Mucosa of descending colon (tissue), 3 donors: ENCODE measurements at regions not wholly inside any gene's neighbourhood (a gene's known extent, or its start where the extent isn't known, plus 50 kb on each side); places are given as distances from the start of the nearest gene placed in this dataset.

Experiments
- ATAC-seq: fragments of 200-7000 bp; cut with Tn5 transposase; one replicate; pipeline ENCODE4 v1.9.1; 2020; ENCODE audit warnings: mild to moderate bottlenecking, moderate library complexity
- DNase-seq, 3 donors: peaks; one replicate each; pipeline ENCODE4 v3.0.0-alpha.2; 2020
- H3K36me3 ChIP-seq: fragments of 200-600 bp; one replicate; pipeline ENCODE4 v1.8.0; 2021; ENCODE audit warnings: low read depth, mild to moderate bottlenecking
- H3K4me1 ChIP-seq: fragments of 200-600 bp; one replicate; pipeline ENCODE4 v1.8.0; 2021; ENCODE audit warnings: low read depth, mild to moderate bottlenecking
- H3K4me3 ChIP-seq: fragments of 200-600 bp; one replicate; pipeline ENCODE4 v1.8.0; 2021; ENCODE audit warnings: mild to moderate bottlenecking
- H3K9me3 ChIP-seq: fragments of 200-600 bp; one replicate; pipeline ENCODE4 v1.8.0; 2021; ENCODE audit warnings: mild to moderate bottlenecking
- CTCF ChIP-seq: fragments of 200-600 bp; IDR thresholded peaks from one replicate; pipeline ENCODE4 v1.8.0; 2022; ENCODE audit warnings: antibody characterized with exemption, mild to moderate bottlenecking
- intact Hi-C, 2 donors: fragments of 100-400 bp; cut with DNase I in 1 of 2; cut with micrococcal nuclease in 1 of 2; formaldehyde crosslinking; loops; one replicate each; pipeline versions ENCODE4 v1.11.0 to v1.11.1; 2022; cut with DNase I, micrococcal nuclease
- donor health status: DM: no; HTN: no; CAD: no; lungs with moderate emphysema.
- donor health status: DM: no; HTN: no; CAD: no.
- donor health status: DM: no; HTN: yes; CAD: no.

DNA sequence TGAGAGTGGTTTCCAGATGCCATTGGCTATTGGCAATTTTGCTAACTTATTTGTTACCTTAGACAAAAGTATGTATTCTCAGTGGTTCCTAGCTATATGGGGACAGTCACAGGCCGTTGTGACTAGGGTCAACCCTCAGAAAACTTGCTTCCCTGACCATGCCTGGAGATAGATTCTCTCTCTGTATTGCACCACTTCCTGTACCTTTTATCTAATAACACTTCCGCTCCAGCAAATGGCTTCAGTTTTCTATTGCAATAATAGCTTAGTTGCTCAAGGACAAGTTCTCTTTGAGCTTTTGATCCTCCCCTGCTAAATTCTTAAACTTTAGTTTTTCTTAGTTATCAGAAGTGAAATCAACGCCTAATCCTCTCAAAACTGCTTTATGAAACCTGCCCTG lies 338.0 kb downstream of the RMST start:
- Histone ChIP-seq H3K4me1 (no peaks in the 10 kb centered on the region), H3K9me3 (peaks cover 14% of the 10 kb centered on the region), H3K4me3 (no peak overlapping the region), H3K36me3 (no peaks in the 10 kb centered on the region)
- ATAC-seq (no peak), DNase-seq (no peak)
- TF ChIP-seq CTCF = no peak
- intact Hi-C loops = no loop called here

GRCh38 chr12:97801471-97802059 lies 339.0 kb downstream of the RMST start:
- ATAC-seq (no peak), DNase-seq (no peak)
- Histone ChIP-seq H3K4me3 (no peak overlapping the region), H3K9me3 (peaks cover 9% of the 10 kb centered on the region), H3K4me1 (no peaks in the 10 kb centered on the region), H3K36me3 (no peaks in the 10 kb centered on the region)
- no peak for TF ChIP-seq CTCF
- intact Hi-C loops = no loop called here

- DNase-seq = no peak
- TF ChIP-seq CTCF = no peak
- no peak for ATAC-seq
- Histone ChIP-seq H3K9me3 (peaks cover 11% of the 10 kb centered on the region), H3K36me3 (no peaks in the 10 kb centered on the region), H3K4me1 (no peaks in the 10 kb centered on the region), H3K4me3 (no peak overlapping the region)
- intact Hi-C loops = no loop called here
Measured at GRCh38 chr12:97805146-97805545, 342.5 kb downstream of the RMST start.

- no peaks in the 10 kb centered on the region for H3K9me3 ChIP-seq
- no peak for ATAC-seq
- no peaks in the 10 kb centered on the region for H3K36me3 ChIP-seq
- no peak overlapping the region for H3K4me3 ChIP-seq
- H3K4me1 ChIP-seq = no peaks in the 10 kb centered on the region
- no peak for TF ChIP-seq CTCF
- DNase-seq = no peak
- intact Hi-C loops = no loop called here
Measured at GRCh38 chr12:97813301-97813700, 350.7 kb downstream of the RMST start.

- peaks cover 16% of the 10 kb centered on the region for H3K9me3 ChIP-seq
- no peak for ATAC-seq
- H3K36me3 ChIP-seq = no peaks in the 10 kb centered on the region
- intact Hi-C loops = no loop called here
- no peak overlapping the region for H3K4me3 ChIP-seq
- DNase-seq = no peak
- TF ChIP-seq CTCF = no peak
- H3K4me1 ChIP-seq = no peaks in the 10 kb centered on the region
Measured at GRCh38 chr12:97821806-97822205, 359.2 kb downstream of the RMST start.

- H3K9me3 ChIP-seq = peaks cover 7% of the 10 kb centered on the region
- TF ChIP-seq CTCF = no peak
- ATAC-seq (no peak), DNase-seq (no peak)
- no peaks in the 10 kb centered on the region for H3K4me1 ChIP-seq
- intact Hi-C loops = no loop called here
- no peaks in the 10 kb centered on the region for H3K36me3 ChIP-seq
- H3K4me3 ChIP-seq = no peak overlapping the region
Measured at GRCh38 chr12:97835541-97835940, 372.9 kb downstream of the RMST start.
